ENCODE measurements at regions not wholly inside any gene's neighbourhood (a gene's known extent, or its start where the extent isn't known, plus 50 kb on each side); places are given as distances from the start of the nearest gene placed in this dataset.
"Not testable (repeated sequence)": the region's sequence is repeated elsewhere in the genome, so short reads cannot be mapped to it uniquely, and the experiment has no call there.

DNA sequence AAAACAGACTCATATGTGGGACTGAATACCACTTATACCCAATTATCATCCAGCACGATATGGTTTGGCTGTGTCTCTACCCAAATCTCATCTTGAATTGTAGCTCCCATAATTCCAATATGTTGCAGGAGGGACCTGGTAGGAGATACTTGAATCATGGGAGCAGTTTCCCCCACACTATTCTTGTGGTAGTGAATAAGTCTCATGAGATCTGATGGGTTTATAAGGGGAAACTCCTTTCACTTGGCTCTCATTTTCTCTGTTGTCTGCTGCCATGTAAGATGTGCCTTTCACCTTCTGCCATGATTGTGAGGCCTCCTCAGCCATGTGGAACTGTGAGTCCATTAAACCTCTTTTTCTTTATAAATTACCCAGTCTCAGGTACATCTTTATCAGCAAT lies 91.9 kb upstream of the FNDC3A start:
- in situ Hi-C loops (cut with MboI; ENCODE audit: low sequenced_read_pairs) = not testable (repeated sequence)

DNA sequence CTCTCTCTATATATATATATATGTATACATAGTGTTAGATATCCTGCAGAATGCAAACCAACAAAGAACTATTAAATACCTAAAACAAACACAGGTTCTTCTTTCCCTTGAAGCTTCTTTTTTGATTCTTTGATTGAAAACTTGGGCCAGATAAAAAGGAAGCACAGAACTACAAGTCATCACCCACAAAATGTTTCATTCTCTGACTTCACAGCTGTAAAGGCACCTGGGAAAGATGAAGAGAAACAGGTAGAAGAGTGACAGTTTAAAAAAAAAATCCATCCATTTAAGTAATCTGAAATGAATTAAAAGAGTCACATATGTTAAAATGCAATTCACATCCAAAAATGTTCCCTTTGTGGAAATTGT lies 90.7 kb upstream of the FNDC3A start:
- in situ Hi-C loops (cut with MboI; ENCODE audit: low sequenced_read_pairs) = no loop called here

GRCh38 chr13:48888613-48889012 lies 87.1 kb upstream of the FNDC3A start:
- in situ Hi-C loops (cut with MboI; ENCODE audit: low sequenced_read_pairs) = no loop called here

GRCh38 chr13:48890391-48890790 lies 85.3 kb upstream of the FNDC3A start:
- in situ Hi-C loops (cut with MboI; ENCODE audit: low sequenced_read_pairs) = no loop called here

GRCh38 chr13:48891586-48891985 lies 84.1 kb upstream of the FNDC3A start:
- in situ Hi-C loops (cut with MboI; ENCODE audit: low sequenced_read_pairs) = no loop called here

- in situ Hi-C loops (cut with MboI; ENCODE audit: low sequenced_read_pairs) = no loop called here
Measured at GRCh38 chr13:48892053-48892687, 83.5 kb upstream of the FNDC3A start.

DNA sequence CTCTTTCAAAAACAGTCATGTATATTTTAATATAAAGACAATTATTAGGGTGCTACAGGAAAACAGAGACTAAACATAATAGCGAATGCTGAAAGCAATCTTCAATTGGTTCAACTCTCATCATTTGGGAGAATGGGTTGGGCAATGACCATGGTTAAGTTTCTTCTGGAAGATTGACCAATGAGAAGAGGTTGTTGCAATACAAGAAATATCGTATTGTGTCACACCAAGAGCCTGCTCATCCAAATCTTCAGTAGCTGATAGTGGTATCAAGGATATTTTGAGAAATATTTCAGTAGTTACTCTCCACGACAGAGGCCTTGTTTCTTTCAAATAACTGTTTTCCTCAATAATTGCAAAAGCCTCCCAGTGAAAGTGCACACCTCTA lies 83.0 kb upstream of the FNDC3A start:
- in situ Hi-C loops (cut with MboI; ENCODE audit: low sequenced_read_pairs) = no loop called here

DNA sequence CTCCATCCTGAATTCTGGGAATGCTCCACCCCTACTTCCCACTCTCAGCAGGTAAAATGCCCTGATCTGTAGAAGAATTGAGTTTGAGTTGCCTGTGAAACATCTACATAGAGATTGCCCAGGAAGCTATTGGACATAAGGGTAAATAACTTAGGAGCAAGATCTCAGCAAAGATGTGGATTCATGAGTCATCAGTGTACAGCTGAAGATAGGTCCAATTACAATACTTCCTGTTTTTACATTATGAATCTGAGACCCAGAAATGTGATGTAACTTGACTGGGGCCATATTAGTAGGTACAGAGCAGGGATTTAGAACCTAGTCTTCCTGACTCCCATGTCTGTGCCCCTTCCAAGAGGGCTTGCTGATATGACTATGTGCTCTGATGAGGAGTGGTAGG lies 79.4 kb upstream of the FNDC3A start:
- in situ Hi-C loops (cut with MboI; ENCODE audit: low sequenced_read_pairs) = no loop called here

GRCh38 chr13:48901781-48902180 lies 73.9 kb upstream of the FNDC3A start:
- in situ Hi-C loops (cut with MboI; ENCODE audit: low sequenced_read_pairs) = no loop called here

- in situ Hi-C loops (cut with MboI; ENCODE audit: low sequenced_read_pairs) = no loop called here
Measured at GRCh38 chr13:48902368-48902767, 73.3 kb upstream of the FNDC3A start.

- in situ Hi-C loops (cut with MboI; ENCODE audit: low sequenced_read_pairs) = no loop called here
Measured at GRCh38 chr13:48904668-48905290, 70.9 kb upstream of the FNDC3A start.

- in situ Hi-C loops (cut with MboI; ENCODE audit: low sequenced_read_pairs) = no loop called here
Measured at GRCh38 chr13:48906200-48906599, 69.5 kb upstream of the FNDC3A start.

DNA sequence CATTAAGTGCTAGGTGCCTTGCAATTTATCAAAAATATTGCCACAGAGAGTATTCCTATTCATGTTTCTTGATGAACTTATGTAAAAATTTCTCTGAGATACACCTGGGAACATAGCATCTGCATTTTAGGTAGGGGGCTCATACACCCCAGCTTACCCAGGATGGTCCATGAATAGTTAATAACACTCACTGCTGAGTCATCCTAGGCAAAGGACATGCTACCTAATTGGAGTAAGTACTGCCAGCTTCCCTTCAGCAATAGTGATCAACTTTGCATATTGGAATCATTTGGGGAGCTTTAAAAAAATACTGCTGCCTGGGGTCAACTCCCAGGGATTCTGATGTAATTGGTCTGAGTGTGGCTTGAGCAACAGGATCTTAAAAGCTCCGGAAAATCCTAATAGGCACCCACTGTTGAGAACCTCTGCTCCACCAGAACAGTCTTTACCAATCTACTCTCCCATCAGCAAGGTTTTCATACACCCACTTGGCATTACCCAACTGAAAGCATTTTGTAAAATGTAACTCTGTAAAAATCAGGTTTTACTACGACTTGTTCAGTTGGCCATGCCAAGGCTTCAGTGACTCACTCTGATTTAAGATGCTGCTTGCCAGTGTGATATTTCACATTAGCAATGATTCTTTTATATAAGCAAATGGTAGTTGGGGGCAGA lies 67.2 kb upstream of the FNDC3A start:
- in situ Hi-C loops (cut with MboI; ENCODE audit: low sequenced_read_pairs) = no loop called here

DNA sequence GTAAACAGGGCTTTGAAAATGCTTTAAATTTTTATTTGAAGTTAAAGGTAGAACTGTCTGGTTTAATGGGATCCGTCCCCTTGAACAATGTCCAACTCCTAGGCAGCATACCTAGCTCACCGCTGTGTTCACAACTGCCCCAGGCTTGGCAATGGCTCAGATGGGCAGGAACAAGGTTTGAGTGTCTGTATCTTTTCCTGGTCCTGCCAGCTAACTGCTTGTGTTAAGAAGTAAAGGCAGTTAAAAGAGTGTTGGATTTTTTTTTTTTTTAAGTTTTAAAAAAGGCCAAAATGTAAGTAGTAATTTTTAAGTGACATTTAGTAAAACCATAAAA lies 66.7 kb upstream of the FNDC3A start:
- in situ Hi-C loops (cut with MboI; ENCODE audit: low sequenced_read_pairs) = no loop called here

DNA sequence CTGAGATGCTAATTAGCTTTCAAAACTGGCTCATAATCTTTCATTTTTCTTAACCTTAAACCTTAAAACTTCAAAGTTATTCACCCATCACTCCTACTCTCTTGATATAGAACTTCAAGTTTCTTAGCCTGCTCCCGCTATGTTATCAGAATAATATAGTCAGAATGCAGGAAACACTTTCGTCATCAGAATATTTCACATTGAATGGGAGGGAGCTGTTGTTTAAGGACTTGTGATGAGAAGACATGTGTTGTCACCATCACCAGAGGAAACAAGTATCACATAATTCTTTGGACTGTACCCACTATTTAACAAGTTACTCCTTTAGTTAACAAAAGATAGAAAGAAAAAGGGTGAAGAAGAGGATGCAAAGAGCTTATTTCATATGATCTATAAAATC lies 65.0 kb upstream of the FNDC3A start:
- in situ Hi-C loops (cut with MboI; ENCODE audit: low sequenced_read_pairs) = no loop called here

- in situ Hi-C loops (cut with MboI; ENCODE audit: low sequenced_read_pairs) = no loop called here
Measured at GRCh38 chr13:48919751-48920150, 56.0 kb upstream of the FNDC3A start.

GRCh38 chr13:48920730-48921129 lies 55.0 kb upstream of the FNDC3A start:
- in situ Hi-C loops (cut with MboI; ENCODE audit: low sequenced_read_pairs) = no loop called here

GRCh38 chr13:48923376-48923775 lies 52.3 kb upstream of the FNDC3A start:
- in situ Hi-C loops (cut with MboI; ENCODE audit: low sequenced_read_pairs) = no loop called here

DNA sequence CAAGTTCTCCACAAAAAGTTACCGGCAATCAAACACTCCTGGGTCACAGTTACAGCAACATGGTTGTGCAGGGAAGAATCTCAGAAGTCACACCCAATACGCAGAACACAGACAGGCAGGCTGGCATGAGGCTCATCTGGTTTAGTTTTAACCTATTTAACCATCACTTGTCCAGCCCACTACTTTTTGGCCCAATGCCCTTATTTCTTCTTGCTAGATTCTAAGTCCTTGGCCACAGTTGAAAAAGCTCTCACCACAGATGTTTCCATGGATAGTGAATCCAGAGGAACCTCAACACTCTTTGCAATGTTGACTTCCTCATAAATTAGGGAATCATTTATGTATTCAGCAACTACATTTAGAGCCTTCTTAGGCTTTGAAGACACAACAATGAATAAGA lies 50.7 kb upstream of the FNDC3A start:
- in situ Hi-C loops (cut with MboI; ENCODE audit: low sequenced_read_pairs) = no loop called here

All from HL-60/S4 treated with phorbol 12-myristate 13-acetate at 8.2 ng/mL for 4 days and 3 days (cell line).